NCI-H128 (cell line): ENCODE measurements at regions not wholly inside any gene's neighbourhood (a gene's known extent, or its start where the extent isn't known, plus 50 kb on each side); places are given as distances from the start of the nearest gene placed in this dataset.

Source experiments
- DNase-seq: peaks from one replicate; lab custom pipeline; 2025; ENCODE audit not compliant: unreplicated experiment; lab: John Stamatoyannopoulos, UW

- DNase-seq: no peak
Observed at GRCh38 chr10:91035650-91036292, 114.9 kb upstream of the ANKRD1 start.

GRCh38 chr10:91036807-91037411 is 116.0 kb upstream of the ANKRD1 start:
- DNase-seq: no peak

DNA sequence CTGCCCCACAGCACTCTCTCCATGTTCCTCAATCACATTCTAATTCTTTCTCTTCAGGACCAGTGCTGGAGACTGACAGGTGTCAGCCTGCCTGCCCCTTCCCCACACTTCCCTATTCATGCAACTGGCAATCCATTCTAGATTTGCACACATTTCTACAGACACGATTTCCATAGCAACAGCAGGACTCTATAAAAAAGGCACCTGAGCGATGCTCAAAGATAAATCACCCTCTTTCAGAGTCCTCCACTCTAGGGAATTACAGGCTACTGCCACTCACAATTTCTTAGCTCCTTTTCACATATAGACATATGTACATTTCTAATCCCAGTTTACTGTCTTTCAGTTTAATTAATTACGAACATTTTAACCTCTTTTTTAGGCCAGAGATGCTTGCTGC is 118.1 kb upstream of the ANKRD1 start:
- DNase-seq: no peak

DNA sequence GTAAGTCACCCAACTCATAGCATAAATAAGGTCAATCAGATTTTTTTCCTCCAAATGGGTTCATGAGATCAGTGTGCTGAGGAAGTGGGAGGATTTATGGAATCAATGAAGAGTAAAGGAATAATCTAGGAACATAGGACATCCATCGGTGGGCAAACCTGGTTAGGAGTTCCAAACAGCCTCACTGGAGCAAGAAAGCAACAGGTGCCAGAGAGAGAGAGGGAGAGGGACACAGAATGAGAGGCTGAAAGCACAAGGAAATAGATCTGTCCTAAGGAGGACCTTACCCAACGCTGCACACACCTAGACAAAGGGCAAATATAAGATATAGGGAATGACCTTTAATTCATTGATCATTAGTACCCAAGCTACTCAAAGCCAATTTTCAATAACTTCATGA is 119.5 kb upstream of the ANKRD1 start:
- no peak for DNase-seq

GRCh38 chr10:91042069-91042468 is 121.2 kb upstream of the ANKRD1 start:
- DNase-seq: no peak

GRCh38 chr10:91043173-91043910 is 122.5 kb upstream of the ANKRD1 start:
- DNase-seq: no peak

- no peak for DNase-seq
Observed at GRCh38 chr10:91046869-91047268, 126.0 kb upstream of the ANKRD1 start.

GRCh38 chr10:91048380-91048779 is 127.5 kb upstream of the ANKRD1 start:
- no peak for DNase-seq

DNA sequence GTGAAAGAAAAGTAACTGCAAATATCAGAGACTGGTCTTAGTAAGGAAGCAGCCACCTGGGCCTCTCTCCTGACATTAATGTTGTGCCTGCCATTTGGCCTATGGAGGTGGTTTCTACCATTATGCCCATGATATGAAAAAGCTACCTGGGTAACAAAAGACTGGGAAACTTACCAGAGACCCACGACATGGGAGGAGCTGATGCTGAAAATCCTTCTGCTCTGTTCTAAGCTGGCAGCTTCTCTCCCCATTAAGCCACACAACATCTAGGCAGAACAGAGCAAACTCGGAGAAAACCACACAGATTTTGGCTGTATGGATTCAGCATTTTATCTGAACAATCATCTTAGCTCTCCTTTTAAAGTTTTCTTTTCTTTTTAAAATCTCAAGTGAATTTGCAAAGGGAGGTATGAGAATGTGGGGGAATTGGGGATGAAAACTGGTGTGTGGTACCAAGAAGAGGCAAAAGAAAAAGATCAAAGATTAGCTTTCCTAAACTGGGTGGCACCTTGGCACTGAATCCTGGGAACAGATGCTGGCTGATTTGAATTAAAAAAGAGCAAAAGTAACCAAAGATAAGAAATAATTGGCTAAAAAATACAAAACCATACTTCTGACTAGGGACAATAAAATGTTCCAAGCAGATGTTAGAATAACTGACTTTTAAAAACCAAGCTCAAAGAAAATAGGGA is 128.6 kb upstream of the ANKRD1 start:
- no peak for DNase-seq

DNA sequence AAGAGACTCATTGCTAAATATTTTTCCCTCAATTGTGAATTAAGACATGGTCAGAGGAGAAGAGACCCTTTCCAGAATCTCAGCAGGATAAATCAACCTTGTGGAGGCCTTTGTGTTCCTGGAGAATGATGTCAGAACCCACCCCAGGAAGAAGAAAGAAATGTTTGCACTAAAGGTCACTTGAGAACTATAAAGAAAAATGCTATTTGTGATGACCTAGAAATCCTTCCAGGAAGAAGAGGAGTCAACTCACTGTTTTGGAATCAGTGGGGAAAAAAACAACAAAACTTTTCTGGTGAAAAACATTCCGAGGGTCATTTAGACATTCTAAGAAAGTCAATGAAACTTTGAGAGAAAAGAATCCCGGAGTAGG is 129.1 kb upstream of the ANKRD1 start:
- no peak for DNase-seq

DNA sequence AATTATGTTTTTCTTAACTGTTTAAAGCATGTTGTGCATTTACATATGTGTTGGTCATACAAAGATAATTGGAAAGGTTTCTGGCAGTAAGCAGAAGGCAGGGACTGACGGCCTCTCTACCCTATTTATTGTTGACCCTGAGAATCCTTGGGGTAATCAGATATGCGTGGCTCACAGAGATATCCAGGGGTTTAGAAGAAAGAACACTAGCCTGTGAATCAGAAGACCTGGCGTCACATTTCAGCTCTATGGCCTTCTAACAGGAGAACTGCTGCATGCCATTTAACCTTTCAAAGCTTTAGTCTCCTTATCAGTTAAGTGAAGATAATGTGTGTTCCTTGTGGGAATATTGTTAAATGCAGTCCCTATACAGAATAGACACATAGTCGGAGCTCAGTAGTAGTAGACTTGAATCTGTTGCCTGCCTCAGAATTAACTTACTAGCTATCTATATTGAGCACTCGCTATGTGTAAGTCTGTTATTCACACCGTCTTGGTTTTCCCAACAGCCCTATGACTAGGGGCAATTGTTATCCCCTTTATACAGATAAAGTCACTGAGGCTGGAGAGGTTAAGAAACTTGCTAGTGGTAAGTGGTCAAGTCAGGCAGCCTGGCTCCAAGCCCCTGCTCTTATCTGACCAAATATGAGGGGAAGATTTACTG is 129.6 kb upstream of the ANKRD1 start:
- no peak for DNase-seq

DNA sequence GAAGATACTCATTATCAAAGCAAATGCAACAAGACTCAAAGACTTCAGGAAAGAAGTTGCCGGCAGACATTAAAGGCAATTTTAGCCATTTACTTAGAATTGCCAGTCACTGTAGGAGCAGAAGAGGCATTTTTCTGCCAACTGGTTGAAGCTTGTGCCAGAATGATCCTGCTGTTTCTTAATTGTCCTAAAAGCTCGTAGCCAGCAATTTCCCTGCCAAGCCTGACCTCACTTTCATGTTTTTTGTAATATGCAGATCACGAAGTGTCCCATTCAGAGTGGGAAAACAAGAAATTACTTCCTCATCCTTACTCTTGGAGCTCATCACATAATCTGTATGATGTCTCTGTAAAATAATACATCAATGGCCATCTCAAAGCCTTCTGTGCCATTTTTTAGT is 130.9 kb upstream of the ANKRD1 start:
- no peak for DNase-seq

DNA sequence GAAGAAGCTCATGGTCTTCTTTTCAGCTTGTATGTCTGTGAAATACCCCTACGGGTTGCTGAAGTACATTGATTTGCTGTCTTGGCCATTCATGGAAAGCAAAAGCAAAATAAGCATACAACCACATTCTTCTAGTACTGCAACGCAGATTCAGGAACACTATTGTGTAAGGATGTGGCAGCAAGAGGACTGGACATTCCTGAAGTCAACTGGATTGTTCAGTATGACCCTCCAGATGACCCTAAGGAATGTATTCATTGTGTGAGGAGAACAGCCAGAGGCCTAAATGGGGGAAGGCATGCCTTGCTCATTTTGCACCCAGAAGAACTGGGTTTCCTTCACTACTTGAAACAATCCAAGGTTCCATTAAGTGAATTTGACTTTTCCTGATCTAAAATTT is 133.4 kb upstream of the ANKRD1 start:
- DNase-seq: no peak

- no peak for DNase-seq
Observed at GRCh38 chr10:91061187-91061586, 140.3 kb upstream of the ANKRD1 start.

GRCh38 chr10:91061608-91062007 is 140.7 kb upstream of the ANKRD1 start:
- DNase-seq: no peak

DNA sequence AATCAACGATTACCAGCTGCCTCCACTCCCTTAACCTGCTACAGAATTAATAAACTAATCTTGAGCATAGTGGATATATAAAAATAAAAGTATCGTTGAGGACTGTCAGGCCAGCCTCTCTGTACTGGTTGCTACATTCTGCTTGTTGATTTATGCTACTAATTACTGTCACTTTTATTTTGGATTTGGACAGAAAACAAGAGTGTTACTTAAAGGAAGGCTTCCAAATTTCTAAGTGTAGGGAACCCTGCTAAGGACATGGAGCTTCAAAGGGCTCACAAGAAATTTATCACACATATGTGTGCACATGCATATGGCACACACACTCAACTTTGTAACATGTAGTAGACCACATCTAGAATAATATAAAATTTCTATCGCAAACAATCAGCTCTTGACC is 141.2 kb upstream of the ANKRD1 start:
- no peak for DNase-seq

- DNase-seq: no peak
Observed at GRCh38 chr10:91071786-91072185, 148.7 kb upstream of the PCGF5 start.

DNA sequence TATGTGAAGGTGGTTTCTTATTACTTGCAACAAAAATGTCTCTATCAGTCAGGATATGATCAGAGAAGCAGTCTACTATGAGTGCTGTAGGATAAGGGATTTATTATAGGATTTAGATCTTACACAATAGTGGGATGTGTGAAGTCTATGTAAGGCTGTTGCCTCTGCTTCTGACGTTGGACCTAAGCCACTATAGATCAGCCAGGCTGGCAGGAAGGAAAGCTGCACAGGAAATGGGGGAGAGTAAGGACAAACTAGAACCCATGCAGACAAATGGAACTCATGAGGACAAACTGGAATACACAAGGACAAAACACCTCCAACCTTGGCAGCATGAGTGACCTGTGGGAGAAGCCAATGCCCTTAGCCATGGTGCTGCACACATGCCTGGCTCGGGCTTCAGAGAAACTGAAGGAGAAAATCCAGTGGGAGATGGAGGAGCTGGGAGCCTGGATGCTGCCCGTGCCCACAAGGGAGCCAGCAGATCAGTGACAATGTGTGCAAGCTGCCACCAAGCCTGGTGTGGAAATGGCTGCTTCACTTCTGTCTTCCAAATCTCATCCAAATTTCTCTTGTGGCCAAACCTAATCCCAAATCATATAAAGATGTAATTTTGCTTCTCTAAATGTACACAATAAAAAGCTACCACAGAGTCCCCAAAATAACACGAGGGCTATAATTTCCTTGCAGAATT is 147.0 kb upstream of the PCGF5 start:
- no peak for DNase-seq

GRCh38 chr10:91076991-91077548 is 143.4 kb upstream of the PCGF5 start:
- no peak for DNase-seq

DNA sequence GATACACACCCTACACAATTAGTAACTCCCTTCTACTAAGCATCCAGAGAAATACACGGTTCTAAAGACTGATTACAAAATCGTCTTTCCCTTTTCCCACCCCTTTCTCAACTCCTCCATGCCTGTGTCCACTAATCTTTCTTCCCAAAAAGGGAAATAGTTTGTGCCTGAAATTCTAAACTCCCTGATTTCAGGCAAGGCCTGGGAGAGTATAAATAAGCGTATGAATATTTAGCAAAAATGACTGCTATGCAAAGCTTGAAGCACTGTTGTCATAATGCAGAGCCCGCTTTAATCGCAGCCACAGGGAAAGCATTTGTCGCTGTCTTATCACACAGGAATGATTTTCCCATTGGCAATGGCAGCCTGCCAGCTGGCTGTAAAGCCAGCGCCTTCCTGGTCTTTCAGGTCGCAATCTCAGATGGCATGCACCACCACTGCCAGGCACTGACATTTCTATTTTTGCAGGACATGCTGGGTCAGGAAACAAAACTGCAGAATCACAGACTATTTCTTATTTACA is 142.9 kb upstream of the PCGF5 start:
- no peak for DNase-seq
